HG03103 (cell line): ENCODE measurements at regions not wholly inside any gene's neighbourhood (a gene's known extent, or its start where the extent isn't known, plus 50 kb on each side); places are given as distances from the start of the nearest gene placed in this dataset.

Experiments used
- ATAC-seq: cut with Tn5 transposase; IDR thresholded peaks from one replicate; pipeline ENCODE4 v1.9.1; 2021; ENCODE audit warnings: low read depth; ENCODE audit not compliant: unreplicated experiment

DNA sequence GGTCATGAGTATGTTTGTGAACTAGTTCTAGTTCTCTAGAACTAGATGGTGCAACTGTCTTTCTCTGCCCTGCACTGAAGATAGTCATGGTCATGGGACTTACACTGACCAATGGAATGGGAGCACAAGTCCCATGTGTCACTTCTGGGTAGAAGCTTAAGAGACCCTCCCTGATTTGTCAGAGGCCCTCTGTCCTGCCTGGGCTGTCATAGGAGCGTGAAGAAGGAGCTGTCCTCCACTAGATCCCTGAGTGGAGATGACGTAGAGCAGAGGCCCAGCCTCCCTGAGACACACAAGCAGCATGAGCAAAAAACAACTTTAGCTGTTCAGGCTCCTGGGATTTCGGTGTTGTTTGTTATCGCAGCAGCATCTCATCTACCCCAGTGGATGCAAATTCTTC, 514.5 kb downstream of the PREX1 start:
- no peak for ATAC-seq

DNA sequence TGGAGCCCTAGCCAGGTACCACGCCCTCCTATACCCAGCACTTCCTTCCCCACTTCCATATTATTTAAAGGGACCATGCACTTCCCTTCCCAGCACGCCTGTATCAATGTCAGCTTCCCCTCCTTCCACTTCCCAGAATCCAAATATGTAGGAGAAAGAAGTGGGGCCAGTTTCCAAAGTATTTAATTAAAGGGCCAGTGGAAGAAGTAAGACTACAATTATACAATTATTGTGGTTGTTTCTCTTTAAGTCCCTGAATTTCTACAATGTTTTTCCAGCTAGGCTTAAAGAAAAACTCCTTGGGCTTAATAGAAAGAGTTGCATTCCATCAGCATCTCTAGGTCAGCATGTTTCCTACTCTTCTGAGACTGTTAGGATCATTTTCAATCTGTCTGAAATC, 515.8 kb downstream of the PREX1 start:
- ATAC-seq, result no peak

DNA sequence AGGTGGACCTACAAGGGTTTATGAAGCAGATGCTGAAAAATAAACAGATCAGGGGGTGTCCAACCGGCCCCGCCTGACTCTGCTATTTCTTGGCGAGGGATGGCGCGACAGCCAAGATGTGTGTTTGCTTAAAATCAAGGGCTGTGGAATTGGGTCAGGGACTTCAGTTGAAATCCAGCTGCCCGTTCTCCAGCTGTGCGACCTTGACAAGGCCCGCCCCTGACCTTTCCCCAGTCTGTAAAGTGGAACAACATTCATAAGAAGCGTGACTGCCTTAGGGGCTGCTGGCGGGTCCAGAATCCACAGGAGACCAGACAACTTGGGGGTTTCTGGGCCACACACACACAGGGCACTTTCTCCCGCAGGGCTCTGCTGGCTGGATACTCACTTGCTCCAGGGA, 517.5 kb downstream of the PREX1 start:
- no peak for ATAC-seq

DNA sequence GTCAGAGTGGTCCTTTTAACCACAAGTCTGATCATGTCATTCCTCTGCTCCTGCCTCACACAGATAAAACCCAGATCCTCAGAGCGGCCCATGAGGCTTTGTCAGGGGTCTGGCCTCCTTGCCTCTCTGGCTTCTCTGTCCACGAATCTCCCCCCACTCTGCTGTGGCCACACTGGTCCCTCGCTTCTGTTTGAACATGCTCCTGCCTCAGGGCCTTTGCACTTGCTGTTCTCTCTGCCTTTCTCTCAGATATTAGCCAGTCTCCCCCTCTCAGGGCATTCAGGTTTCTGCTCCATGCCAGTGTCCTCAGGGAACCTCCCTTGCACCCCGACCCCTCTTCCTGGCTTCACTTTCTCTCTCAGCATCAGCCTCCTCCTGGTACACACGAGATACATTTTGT, 518.5 kb downstream of the PREX1 start:
- ATAC-seq, result no peak

DNA sequence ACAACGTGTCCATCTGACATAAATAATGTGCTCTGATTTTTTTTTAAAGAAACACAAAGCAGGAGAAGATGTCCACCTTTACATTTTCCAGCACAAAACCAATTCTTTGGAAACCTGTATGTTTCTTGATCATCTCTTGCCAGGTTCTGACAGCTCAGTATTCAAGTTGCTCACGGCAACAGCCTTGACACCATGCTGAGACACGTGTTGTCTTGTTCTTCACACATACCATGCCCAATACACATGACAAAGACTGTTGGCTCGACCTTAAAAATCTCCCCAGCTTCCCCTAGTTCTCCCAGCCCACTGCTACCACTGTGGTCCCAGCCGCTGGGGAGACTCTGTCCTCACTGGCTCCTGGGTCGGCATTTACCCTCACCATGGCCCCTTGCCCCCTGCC, 518.9 kb downstream of the PREX1 start:
- no peak for ATAC-seq

DNA sequence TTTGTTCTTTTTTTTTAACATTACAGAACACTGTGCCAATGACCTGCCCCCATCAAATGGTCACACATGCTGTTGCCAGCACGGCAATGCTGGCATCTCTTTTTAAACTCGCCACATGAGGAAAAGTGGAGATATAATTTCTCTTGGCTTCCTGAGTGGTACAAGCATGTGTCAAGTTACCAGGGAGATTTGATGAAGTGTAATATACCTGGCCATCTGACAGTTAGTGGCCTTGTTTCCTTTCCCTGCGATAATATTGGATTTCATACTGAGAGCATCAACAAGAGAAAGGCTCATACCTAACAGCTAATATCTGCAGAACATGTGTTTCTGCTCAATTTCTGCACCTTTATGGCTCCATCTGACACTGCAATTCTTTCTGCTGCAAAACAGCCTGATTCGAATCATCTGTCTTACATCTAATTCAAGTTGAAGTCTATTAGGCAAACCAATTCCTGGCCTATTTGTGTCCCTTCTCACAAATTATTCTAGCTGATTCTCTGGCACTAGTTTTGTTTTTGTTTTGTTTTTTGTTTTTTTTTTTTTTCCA, 519.5 kb downstream of the PREX1 start:
- ATAC-seq, result no peak

DNA sequence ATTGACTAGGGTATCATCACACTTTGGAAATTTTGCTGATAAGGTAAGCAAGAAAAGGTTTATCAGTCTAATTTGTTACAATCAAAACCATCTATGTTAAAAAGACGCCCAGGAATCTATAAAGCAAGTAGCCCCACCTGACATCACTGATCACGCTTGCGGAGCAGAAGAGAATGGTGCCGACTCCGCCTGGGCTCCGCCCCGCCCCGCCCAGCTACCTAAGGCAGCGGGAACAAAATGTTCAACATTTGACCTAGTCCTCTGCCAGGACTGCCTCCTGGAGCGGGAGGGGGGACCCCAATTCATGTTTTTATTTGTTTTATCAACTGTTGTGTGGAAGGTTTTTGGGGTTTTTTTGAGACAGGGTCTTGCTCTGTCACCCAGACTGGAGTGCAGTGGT, 520.5 kb downstream of the PREX1 start:
- ATAC-seq, result no peak

DNA sequence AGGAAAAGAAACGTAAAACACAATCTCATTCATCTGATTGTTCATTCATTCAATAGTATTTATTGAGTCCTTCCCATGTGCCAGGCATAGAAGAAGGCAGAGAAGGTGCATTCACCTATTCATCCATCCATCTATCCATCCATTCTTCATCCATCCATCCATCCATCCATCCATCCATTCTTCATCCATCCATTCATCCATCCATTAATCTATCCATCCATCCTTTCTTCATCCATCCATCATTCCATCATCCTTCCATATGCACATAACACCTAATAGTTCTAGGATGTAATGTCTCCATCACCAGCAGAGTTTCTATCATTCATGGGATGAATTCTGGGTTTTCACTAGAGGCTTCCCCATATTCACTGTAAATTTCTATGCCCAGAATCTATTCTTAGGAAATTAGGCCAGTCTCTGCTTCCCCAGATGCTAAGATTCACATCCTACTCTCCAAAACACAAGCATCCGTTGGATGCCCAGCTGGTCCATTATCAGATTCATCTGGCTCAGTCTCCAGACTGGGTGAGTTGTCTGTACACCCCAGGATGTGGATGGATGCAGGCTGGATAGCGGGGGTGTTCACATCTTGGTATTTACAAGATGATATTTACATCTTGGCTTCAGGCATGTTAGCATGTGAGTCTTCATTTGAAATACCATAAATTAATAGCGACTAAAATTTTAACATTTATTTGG, 517.7 kb upstream of the SULF2 start:
- ATAC-seq, result no peak

DNA sequence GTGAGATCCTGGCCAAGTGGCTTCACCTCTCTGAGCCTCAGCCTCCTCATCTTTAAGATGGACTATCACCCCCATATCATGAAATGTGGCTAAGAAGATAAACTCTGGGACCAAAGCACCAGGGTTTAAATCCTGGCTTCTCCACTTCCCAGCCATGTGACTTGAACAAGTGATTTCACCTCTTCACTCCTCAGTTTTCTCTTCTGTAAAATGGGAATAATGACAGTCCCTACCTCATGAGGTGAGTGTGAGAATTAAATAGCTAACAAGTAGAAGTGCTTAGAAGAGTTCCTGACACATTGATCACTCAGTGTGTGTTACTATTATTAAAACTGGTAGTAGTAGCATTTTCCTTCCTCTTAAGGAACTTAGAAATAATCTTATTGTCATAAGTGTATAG, 516.9 kb upstream of the SULF2 start:
- ATAC-seq, result no peak

DNA sequence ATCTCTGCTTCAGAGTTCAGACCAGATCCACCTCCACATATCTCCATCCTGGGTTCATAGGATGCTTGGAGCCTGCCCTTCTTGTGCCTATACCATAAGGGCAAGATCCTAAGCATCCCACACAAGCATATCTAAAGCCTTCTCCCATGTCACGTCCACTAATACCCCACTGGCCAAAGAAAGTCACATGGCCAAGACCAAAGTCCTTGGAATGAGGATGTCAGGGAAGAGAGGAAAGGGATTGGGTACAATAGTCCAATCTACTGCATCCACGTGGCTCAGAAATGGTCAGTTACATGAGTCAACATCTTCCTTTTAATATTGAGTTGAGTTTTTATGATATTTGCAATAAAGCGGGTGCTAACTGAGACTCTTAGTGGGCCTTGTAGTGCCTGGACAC, 515.9 kb upstream of the SULF2 start:
- no peak for ATAC-seq

DNA sequence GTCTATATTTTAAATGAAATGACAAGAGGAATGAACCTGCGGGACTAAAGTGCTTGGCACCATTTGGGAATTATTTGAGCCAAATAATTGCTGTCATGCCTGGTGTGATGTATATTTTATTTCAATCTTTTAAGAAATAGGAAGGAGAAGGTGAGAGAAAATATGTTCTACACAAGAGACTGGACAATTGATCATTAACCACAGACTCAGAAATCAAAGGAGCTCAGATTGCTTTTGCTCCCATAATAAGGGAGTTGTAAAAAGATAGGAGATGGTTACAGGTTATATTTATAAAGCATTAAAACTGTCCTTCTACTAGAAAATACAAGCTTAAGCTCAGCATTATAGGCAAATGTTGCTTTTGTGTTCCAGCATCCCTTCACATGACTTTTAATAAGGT, 515.2 kb upstream of the SULF2 start:
- no peak for ATAC-seq

DNA sequence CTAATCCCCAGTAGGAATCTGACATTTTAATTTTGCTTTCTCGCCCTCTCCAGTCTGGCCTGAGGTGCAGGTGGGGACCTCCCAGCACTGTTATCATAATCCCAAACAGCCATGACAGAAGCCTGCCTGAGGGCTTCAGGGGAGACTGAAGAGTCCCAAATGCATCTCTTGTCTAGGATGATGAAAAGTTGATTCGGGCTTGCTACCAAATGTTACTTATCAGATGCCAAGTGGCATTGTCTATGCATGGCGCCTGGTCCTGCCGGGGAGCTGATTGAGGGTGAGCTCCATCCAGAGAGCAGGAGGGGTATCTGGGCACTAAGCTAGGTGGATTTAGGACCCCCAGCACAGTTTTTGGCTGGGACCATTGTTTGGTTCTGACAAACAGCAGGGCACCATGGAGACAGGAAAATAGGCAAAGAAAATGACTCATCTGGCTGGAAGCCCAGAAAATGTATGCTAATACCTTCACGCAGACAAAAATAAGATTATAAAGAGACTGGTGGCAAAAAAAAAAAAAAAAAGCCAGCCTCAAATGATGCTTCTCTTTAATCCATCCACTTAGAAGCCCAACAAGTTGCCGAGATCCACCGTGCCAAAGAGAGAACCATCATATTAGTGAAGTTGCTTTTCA, 513.7 kb upstream of the SULF2 start:
- ATAC-seq, result no peak

DNA sequence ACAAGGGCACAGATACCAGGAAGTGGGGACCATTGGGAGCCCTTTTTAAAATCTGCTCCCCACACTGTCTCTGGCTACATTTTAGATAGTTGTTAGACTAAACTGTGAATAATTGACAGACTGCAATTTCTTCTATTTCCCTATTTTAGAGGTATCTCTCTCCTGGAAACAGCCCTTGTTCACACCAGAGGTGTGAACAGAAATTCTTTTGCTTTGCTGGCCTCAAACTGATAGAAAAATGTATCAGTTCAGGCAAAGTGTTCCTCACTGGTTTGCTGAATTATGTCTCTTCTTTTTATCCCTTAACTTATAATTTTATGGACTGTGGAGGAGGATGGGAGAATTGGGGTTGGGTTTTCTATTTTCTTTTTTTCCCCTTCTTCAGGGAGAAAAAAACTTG, 513.2 kb upstream of the SULF2 start:
- no peak for ATAC-seq

DNA sequence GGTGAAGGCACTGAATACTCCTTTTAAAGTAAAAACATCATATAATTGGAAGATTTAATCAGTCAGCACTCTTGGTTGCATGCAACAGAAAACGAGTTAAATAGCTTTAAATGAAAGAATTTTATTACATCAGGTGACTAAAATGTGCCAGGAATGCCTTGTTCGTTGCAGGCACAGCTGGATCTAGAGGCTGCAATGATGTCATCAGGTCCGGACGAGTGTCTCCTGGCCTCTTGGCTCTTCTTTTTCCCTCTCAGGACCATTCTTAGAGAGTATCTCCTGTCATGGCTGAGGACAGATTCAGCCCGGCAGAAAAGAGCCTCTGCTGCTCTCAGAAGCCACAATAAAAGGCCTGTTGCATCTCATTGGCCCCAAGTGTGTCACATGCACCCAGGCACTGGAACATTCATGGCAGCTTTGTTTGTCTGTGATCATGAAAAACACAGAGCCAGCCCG, 510.7 kb upstream of the SULF2 start:
- no peak for ATAC-seq

DNA sequence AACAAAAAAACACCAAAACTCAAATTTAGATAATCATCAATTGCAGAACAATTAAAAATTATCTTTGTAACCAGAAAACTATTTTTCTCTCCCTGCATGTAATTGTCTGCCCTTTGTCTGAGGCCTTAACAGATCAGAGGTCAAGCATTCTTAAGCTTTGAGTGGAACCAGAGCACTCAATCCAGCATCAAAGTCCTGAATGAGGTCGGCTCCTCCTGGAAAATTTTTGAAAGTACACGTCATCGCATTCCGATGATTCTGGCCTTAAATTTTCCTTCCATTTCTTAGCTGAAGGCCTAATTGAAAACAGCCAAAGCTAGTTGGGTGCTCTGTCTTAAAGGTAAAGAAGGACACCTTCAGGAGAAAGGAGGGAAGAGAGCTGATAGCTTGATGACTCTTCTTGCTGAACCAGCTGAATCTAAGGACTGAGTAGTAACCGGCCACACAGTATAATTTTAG, 510.2 kb upstream of the SULF2 start:
- no peak for ATAC-seq

DNA sequence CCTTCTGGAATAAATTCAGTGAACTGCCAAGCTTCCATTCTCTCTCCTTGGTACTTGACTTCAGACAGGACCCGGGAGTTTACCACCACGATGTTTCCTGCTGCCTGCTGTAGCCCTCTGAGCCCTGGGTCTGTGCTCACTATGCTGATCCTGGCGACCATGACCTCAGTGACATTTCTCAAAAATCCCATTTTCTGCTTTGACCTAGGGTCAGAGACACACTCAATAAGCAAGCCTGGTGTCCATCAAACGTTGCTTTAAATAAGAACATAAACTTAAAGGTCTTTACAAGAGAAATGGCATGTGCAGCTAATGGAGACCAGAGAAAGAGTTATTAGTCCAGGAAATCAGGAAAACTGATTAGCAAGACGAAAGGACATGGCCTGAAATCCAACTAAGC, 509.7 kb upstream of the SULF2 start:
- no peak for ATAC-seq

DNA sequence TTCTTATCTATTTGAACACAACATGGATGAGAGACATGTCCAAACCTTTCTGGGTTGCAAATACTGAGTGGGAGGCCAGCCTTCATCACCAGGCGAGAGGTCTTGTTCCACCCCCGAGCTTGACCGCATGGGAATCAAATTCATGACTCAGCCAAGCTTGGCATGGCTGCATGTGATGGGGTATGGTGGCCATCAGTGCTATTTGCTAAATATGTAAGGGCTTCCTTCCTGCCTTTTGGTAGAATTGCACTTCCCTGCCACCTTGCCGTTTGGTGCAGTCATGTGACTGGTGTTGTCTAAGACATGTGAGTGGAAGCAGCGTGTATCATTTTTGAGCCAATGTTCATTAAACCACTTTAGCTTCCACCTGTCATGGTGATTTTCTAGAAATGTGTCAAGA, 508.9 kb upstream of the SULF2 start:
- ATAC-seq, result no peak

DNA sequence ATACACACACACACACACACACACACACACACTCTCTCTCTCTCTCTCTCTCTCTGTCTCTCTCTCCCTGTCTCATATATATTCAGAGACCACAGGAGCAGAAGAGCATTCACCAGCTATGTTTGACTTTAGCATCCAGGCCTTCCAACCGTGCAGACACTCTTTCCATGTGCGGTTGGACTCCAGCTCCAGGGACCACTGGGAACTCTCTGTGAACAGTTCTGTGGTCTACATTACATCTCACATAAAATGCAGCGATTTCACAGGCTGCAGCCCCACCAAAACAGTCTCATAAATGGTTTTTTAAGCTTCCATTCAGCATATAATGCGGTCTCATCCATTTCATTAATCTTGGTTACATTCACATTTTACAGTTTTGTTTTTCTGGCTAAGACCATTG, 508.4 kb upstream of the SULF2 start:
- ATAC-seq, result no peak

DNA sequence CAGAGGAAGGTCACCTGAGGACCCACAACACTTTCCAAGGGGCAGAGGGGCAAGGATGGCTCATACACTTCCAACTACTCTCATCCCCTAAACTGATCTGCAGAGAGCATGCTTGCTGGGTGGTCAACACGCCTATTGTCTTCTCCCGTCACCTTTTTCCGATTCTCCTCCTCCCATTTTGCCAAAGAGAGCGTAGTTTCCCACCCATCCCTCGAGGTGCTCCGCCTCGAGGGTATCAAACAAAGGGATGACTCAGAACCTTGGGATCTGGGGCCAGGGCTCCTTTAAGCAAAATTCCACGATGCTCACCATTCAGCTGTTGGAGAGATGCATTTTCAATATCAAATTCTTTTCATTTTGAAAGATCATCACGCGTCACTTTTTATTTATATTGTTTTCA, 507.5 kb upstream of the SULF2 start:
- no peak for ATAC-seq

DNA sequence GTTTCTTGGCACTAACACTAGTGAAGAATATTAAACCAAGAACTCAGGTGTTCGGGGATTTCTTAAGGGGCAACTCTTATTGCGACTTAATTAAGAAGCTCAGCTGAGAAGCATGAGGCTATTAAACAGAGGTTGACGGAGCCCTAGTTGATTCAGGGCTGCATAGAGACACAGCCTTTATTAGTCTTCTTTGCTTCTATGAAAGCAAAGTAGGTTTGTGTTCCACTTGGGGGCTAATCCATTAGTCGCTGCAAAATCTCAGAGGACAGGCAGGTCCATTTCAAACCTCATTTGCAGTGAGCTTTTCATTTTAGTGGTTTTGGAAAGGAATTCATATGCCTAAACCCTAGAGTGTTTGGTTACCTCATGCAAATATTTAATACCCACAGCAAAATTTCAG, 506.6 kb upstream of the SULF2 start:
- no peak for ATAC-seq

DNA sequence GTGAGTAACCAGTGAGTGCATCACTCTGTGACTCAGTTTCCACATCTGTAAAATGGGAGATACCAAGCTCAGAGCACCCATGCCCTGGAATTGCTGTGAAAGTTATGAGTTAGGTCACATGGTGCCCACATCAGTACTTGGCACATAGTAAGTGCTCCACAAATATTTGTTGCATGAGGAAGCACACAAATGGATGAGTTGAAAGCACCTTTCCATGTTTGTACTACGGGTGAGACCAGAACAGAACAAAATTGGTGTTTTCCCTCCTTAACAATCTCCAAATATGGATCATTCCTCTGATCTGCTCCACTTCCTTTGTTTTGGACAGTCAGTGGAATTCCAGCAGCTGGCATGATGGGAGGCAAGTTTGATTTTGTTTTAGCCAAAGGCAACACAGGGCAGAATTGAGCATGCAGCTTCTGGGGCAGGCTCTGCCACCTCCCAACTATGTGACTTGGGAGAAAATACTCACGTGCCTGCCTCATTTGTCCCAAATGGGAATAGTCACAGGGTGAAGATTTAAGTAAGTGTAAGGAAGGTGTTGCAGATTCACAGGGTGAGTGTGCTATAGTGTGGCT, 503.7 kb upstream of the SULF2 start:
- ATAC-seq, result no peak
